Activated CD8-positive, alpha-beta memory T cell treated with anti-CD3 and anti-CD28 coated beads, Interleukin-2, amount 10 ng/mL, durations not matched to agents 7 days and 5 days (primary cell): ENCODE measurements at regions not wholly inside any gene's neighbourhood (a gene's known extent, or its start where the extent isn't known, plus 50 kb on each side); places are given as distances from the start of the nearest gene placed in this dataset.

ENCODE experiments used
- ATAC-seq: fragments of 150-1000 bp; cut with Tn5 transposase; one replicate; pipeline ENCODE4 v1.10.0; 2021; ENCODE audit warnings: moderate library complexity
- CTCF ChIA-PET: fragments of 350-600 bp; sonication (Branson Sonifier 250); formaldehyde crosslinking; loops from one replicate; lab custom pipeline; 2021; ENCODE audit warnings: antibody characterized with exemption; lab: Charles Lee
- DNase-seq: peaks from one replicate; pipeline ENCODE4 v3.0.0-alpha.2; 2020
- H3K27ac Mint-ChIP-seq: one replicate; pipeline ENCODE4 v1.8.0; 2021; ENCODE audit warnings: mild to moderate bottlenecking, mixed read lengths
- H3K27me3 Mint-ChIP-seq: one replicate; pipeline ENCODE4 v1.8.0; 2021; ENCODE audit warnings: mixed read lengths
- H3K36me3 Mint-ChIP-seq: one replicate; pipeline ENCODE4 v1.8.0; 2021; ENCODE audit warnings: mild to moderate bottlenecking, mixed read lengths
- H3K4me1 Mint-ChIP-seq: one replicate; pipeline ENCODE4 v1.8.0; 2021; ENCODE audit warnings: mixed read lengths
- H3K4me3 Mint-ChIP-seq: one replicate; pipeline ENCODE4 v1.8.0; 2021; ENCODE audit warnings: mild to moderate bottlenecking, moderate library complexity, mixed read lengths
- H3K9me3 Mint-ChIP-seq: one replicate; pipeline ENCODE4 v1.8.0; 2022; ENCODE audit warnings: low read depth, mixed read lengths

- H3K27me3 Mint-ChIP-seq: peaks cover 47% of the 10 kb centered on the region
- H3K9me3 Mint-ChIP-seq: no peaks in the 10 kb centered on the region
- H3K36me3 Mint-ChIP-seq: no peaks in the 10 kb centered on the region
- CTCF ChIA-PET: no interaction called here
- no peak for DNase-seq
- peaks cover 14% of the 10 kb centered on the region for H3K4me1 Mint-ChIP-seq
- no peak for ATAC-seq
- H3K27ac Mint-ChIP-seq: no peak overlapping the region
- H3K4me3 Mint-ChIP-seq: no peak overlapping the region
These were observed 377.8 kb upstream of the RUNX1 start for GRCh38 chr21:35426897-35427296.

GRCh38 chr21:35426469-35426868 is 377.4 kb upstream of the RUNX1 start:
- DNase-seq (no peak), ATAC-seq (no peak)
- Mint-ChIP-seq H3K9me3 (no peaks in the 10 kb centered on the region), H3K27me3 (peaks cover 46% of the 10 kb centered on the region), H3K4me1 (peaks cover 14% of the 10 kb centered on the region), H3K36me3 (no peaks in the 10 kb centered on the region), H3K27ac (no peak overlapping the region), H3K4me3 (no peak overlapping the region)
- CTCF ChIA-PET: no interaction called here

- Mint-ChIP-seq H3K4me1 (peaks cover 14% of the 10 kb centered on the region), H3K4me3 (no peak overlapping the region), H3K27me3 (peaks cover 31% of the 10 kb centered on the region), H3K27ac (no peak overlapping the region), H3K36me3 (no peaks in the 10 kb centered on the region), H3K9me3 (no peaks in the 10 kb centered on the region)
- ATAC-seq (no peak), DNase-seq (no peak)
- CTCF ChIA-PET: no interaction called here
These were observed 375.0 kb upstream of the RUNX1 start for GRCh38 chr21:35424122-35424521.

- DNase-seq: no peak
- Mint-ChIP-seq H3K4me3 (no peak overlapping the region), H3K27ac (no peak overlapping the region), H3K4me1 (peaks cover 14% of the 10 kb centered on the region), H3K27me3 (peaks cover 27% of the 10 kb centered on the region), H3K9me3 (no peaks in the 10 kb centered on the region), H3K36me3 (no peaks in the 10 kb centered on the region)
- CTCF ChIA-PET: no interaction called here
- ATAC-seq: no peak
These were observed 374.6 kb upstream of the RUNX1 start for GRCh38 chr21:35423709-35424108.

GRCh38 chr21:35422011-35422410 is 372.9 kb upstream of the RUNX1 start:
- H3K27ac Mint-ChIP-seq: no peak overlapping the region
- no peak for ATAC-seq
- CTCF ChIA-PET: no interaction called here
- H3K4me3 Mint-ChIP-seq: no peak overlapping the region
- H3K36me3 Mint-ChIP-seq: no peaks in the 10 kb centered on the region
- no peak for DNase-seq
- H3K4me1 Mint-ChIP-seq: peaks cover 5% of the 10 kb centered on the region
- no peaks in the 10 kb centered on the region for H3K9me3 Mint-ChIP-seq
- H3K27me3 Mint-ChIP-seq: peaks cover 14% of the 10 kb centered on the region

GRCh38 chr21:35421221-35421620 is 372.1 kb upstream of the RUNX1 start:
- no peak for DNase-seq
- H3K4me3 Mint-ChIP-seq: no peak overlapping the region
- CTCF ChIA-PET: no interaction called here
- no peaks in the 10 kb centered on the region for H3K9me3 Mint-ChIP-seq
- no peak overlapping the region for H3K27ac Mint-ChIP-seq
- ATAC-seq: no peak
- H3K4me1 Mint-ChIP-seq: no peaks in the 10 kb centered on the region
- no peaks in the 10 kb centered on the region for H3K36me3 Mint-ChIP-seq
- H3K27me3 Mint-ChIP-seq: peaks cover 14% of the 10 kb centered on the region

GRCh38 chr21:35420656-35421055 is 371.6 kb upstream of the RUNX1 start:
- peaks cover 15% of the 10 kb centered on the region for H3K27me3 Mint-ChIP-seq
- DNase-seq (no peak), ATAC-seq (no peak)
- H3K4me3 Mint-ChIP-seq: no peak overlapping the region
- CTCF ChIA-PET: no interaction called here
- H3K4me1 Mint-ChIP-seq: no peaks in the 10 kb centered on the region
- H3K36me3 Mint-ChIP-seq: no peaks in the 10 kb centered on the region
- no peaks in the 10 kb centered on the region for H3K9me3 Mint-ChIP-seq
- no peak overlapping the region for H3K27ac Mint-ChIP-seq

- Mint-ChIP-seq H3K36me3 (no peaks in the 10 kb centered on the region), H3K27me3 (peaks cover 33% of the 10 kb centered on the region), H3K4me3 (no peak overlapping the region), H3K4me1 (no peaks in the 10 kb centered on the region), H3K27ac (no peak overlapping the region), H3K9me3 (no peaks in the 10 kb centered on the region)
- ATAC-seq (no peak), DNase-seq (no peak)
- CTCF ChIA-PET: interaction anchor here (1.2 kb wide), 1 partner anchor 17 kb away, joined by 3 read pairs; no protein-coding TSS in a partner anchor
These were observed 368.7 kb upstream of the RUNX1 start for GRCh38 chr21:35417762-35418161.

- Mint-ChIP-seq H3K36me3 (no peaks in the 10 kb centered on the region), H3K9me3 (no peaks in the 10 kb centered on the region), H3K27me3 (peaks cover 39% of the 10 kb centered on the region), H3K4me3 (no peak overlapping the region), H3K4me1 (no peaks in the 10 kb centered on the region), H3K27ac (no peak overlapping the region)
- no peak for DNase-seq
- CTCF ChIA-PET: interaction anchor here (1.2 kb wide), 1 partner anchor 16 kb away, joined by 3 read pairs; no protein-coding TSS in a partner anchor
- ATAC-seq: no peak
These were observed 367.9 kb upstream of the RUNX1 start for GRCh38 chr21:35416866-35417489.

- CTCF ChIA-PET: no interaction called here
- no peaks in the 10 kb centered on the region for H3K36me3 Mint-ChIP-seq
- ATAC-seq (no peak), DNase-seq (no peak)
- H3K27me3 Mint-ChIP-seq: peaks cover 44% of the 10 kb centered on the region
- no peak overlapping the region for H3K4me3 Mint-ChIP-seq
- no peaks in the 10 kb centered on the region for H3K9me3 Mint-ChIP-seq
- no peaks in the 10 kb centered on the region for H3K4me1 Mint-ChIP-seq
- H3K27ac Mint-ChIP-seq: no peak overlapping the region
These were observed 365.5 kb upstream of the RUNX1 start for GRCh38 chr21:35414507-35415139.

- H3K27ac Mint-ChIP-seq: no peak overlapping the region
- H3K27me3 Mint-ChIP-seq: peaks cover 45% of the 10 kb centered on the region
- ATAC-seq: no peak
- no peaks in the 10 kb centered on the region for H3K9me3 Mint-ChIP-seq
- CTCF ChIA-PET: no interaction called here
- no peak for DNase-seq
- no peak overlapping the region for H3K4me3 Mint-ChIP-seq
- H3K4me1 Mint-ChIP-seq: no peaks in the 10 kb centered on the region
- H3K36me3 Mint-ChIP-seq: no peaks in the 10 kb centered on the region
These were observed 365.0 kb upstream of the RUNX1 start for GRCh38 chr21:35414056-35414455.

GRCh38 chr21:35412231-35412630 is 363.1 kb upstream of the RUNX1 start:
- no peak overlapping the region for H3K27ac Mint-ChIP-seq
- CTCF ChIA-PET: no interaction called here

GRCh38 chr21:35411434-35411833 is 362.3 kb upstream of the RUNX1 start:
- Mint-ChIP-seq H3K9me3 (no peaks in the 10 kb centered on the region), H3K4me1 (peaks cover 2% of the 10 kb centered on the region), H3K36me3 (no peaks in the 10 kb centered on the region), H3K4me3 (no peak overlapping the region), H3K27ac (no peak overlapping the region), H3K27me3 (peaks cover 43% of the 10 kb centered on the region)
- CTCF ChIA-PET: no interaction called here
- ATAC-seq (no peak), DNase-seq (no peak)

More at GRCh38 chr21:35412231-35412630, 363.1 kb upstream of the RUNX1 start:
- H3K36me3 Mint-ChIP-seq: no peaks in the 10 kb centered on the region
- H3K9me3 Mint-ChIP-seq: no peaks in the 10 kb centered on the region
- peaks cover 2% of the 10 kb centered on the region for H3K4me1 Mint-ChIP-seq
- no peak overlapping the region for H3K4me3 Mint-ChIP-seq
- ATAC-seq (no peak), DNase-seq (no peak)
- peaks cover 48% of the 10 kb centered on the region for H3K27me3 Mint-ChIP-seq

- CTCF ChIA-PET: no interaction called here
- Mint-ChIP-seq H3K27me3 (peaks cover 44% of the 10 kb centered on the region), H3K36me3 (no peaks in the 10 kb centered on the region), H3K9me3 (no peaks in the 10 kb centered on the region), H3K27ac (no peak overlapping the region), H3K4me1 (peaks cover 2% of the 10 kb centered on the region), H3K4me3 (no peak overlapping the region)
- ATAC-seq (no peak), DNase-seq (no peak)
These were observed 361.6 kb upstream of the RUNX1 start for GRCh38 chr21:35410656-35411055.
